ENCODE measurements at regions not wholly inside any gene's neighbourhood (a gene's known extent, or its start where the extent isn't known, plus 50 kb on each side); places are given as distances from the start of the nearest gene placed in this dataset.
"Not testable (repeated sequence)": the region's sequence is repeated elsewhere in the genome, so short reads cannot be mapped to it uniquely, and the experiment has no call there.

DNA sequence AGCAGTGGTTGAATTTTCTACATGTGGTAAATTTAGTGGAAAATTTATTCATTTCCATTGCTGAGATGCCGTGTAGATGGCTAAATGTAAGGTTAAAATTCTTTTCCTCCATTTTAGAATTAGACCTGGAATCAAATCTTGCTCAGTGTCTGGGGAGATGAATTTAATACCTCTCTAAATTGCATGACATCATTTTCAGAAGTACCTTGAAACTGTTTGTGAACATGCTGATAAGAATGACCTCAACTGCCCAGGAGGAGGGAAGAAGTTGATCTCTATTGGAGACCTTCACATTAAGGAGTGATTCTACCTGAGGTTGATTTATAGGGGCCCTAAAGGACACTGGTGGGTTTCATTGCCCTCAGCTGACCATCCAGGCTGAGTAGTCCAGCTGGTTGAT is 116.7 kb upstream of the EGFLAM start:
- ChIA-PET CTCF (no interaction called here), POLR2A (no interaction called here)
- DNase-seq (no peak), ATAC-seq (no peak)
- Mint-ChIP-seq H3K4me3 (no peak overlapping the region), H3K27ac (no peak overlapping the region), H3K27me3 (ENCODE audit: low read depth) (peaks cover 4% of the 10 kb centered on the region), H3K9me3 (ENCODE audit: insufficient read depth) (no peaks in the 10 kb centered on the region), H3K4me1 (ENCODE audit: low read depth) (no peaks in the 10 kb centered on the region), H3K36me3 (ENCODE audit: low read depth) (no peaks in the 10 kb centered on the region)

DNA sequence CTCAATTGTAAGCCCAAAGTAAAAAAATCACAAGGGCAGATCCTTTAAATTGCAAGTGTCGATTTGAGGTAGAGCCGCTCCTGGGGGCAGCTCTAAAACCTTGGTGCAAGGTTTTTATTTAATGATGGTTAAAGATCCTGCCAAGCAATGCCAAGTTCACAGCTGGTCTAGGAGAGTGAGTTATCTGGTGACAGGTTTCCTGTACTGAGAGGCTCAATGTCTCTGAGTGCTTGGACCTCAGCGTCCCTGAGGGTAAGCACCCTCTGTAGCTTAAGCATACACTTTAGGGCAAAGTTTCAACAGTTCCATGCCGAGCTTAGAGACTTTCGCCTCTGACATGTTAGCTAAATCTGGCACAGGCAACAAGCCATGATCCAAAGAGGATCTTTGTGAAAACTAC is 119.8 kb upstream of the EGFLAM start:
- no peak for DNase-seq
- no peaks in the 10 kb centered on the region for H3K9me3 Mint-ChIP-seq (ENCODE audit: insufficient read depth)
- H3K27ac Mint-ChIP-seq = no peak overlapping the region
- CTCF ChIA-PET = no interaction called here
- H3K4me3 Mint-ChIP-seq = no peak overlapping the region
- no peaks in the 10 kb centered on the region for H3K36me3 Mint-ChIP-seq (ENCODE audit: low read depth)
- peaks cover 4% of the 10 kb centered on the region for H3K27me3 Mint-ChIP-seq (ENCODE audit: low read depth)
- POLR2A ChIA-PET = no interaction called here
- H3K4me1 Mint-ChIP-seq (ENCODE audit: low read depth) = no peaks in the 10 kb centered on the region
- ATAC-seq = no peak

DNA sequence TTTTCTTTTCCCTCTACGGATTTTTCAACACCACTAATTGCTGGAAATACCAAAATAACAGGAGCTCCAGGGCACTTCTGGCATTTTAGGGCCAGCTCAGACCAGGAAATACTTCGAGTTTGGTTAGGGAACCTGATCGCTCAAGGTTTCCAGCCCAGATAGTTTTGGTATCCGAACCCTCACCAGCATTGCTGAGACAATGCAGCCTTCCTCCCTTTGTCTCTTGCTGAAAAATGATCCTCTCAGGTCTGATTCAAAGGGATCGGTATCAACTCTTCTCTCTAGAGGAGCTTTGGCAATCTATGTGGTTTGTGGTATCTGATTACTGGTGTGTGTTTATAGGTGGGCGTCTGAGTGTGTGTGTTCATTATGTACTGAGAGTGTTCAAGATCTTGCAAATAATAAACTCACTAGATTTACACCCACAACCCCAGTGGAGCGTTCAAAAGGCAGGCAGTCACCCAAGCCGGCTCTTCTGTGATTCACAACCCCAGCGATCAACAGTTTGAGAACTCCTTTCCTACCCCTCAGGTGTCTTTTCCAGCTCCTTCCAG is 122.8 kb upstream of the EGFLAM start:
- H3K27ac Mint-ChIP-seq = no peak overlapping the region
- ChIA-PET CTCF (no interaction called here), POLR2A (no interaction called here)
- ATAC-seq (no peak), DNase-seq (no peak)
- H3K4me3 Mint-ChIP-seq = no peak overlapping the region
- peaks cover 4% of the 10 kb centered on the region for H3K27me3 Mint-ChIP-seq (ENCODE audit: low read depth)
- H3K9me3 Mint-ChIP-seq (ENCODE audit: insufficient read depth) = no peaks in the 10 kb centered on the region
- H3K36me3 Mint-ChIP-seq (ENCODE audit: low read depth) = no peaks in the 10 kb centered on the region
- H3K4me1 Mint-ChIP-seq (ENCODE audit: low read depth) = no peaks in the 10 kb centered on the region

DNA sequence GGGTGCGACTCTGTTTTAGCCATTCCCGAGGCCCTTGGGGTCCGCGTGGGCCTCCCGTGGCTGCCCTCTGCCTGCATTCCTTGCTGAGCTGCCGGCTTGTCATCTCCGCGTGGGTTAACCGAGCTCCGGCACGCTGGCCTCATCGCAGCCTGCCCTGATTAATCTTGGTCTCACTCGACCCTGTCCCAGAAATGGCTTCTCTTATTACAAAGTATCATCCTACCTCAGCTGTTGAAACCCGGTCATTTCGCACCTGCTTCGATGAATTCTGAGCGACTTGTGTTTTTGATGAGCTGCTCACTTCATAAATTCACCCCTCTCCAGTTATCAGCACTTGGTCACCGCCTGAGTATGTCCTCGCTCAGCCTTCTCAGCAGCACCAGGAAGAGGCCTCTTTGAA is 123.5 kb upstream of the EGFLAM start:
- H3K4me3 Mint-ChIP-seq = no peak overlapping the region
- POLR2A ChIA-PET = no interaction called here
- CTCF ChIA-PET = no interaction called here
- DNase-seq (no peak), ATAC-seq (no peak)
- H3K27ac Mint-ChIP-seq = no peak overlapping the region
- peaks cover 2% of the 10 kb centered on the region for H3K27me3 Mint-ChIP-seq (ENCODE audit: low read depth)
- H3K4me1 Mint-ChIP-seq (ENCODE audit: low read depth) = no peaks in the 10 kb centered on the region
- no peaks in the 10 kb centered on the region for H3K36me3 Mint-ChIP-seq (ENCODE audit: low read depth)
- H3K9me3 Mint-ChIP-seq (ENCODE audit: insufficient read depth) = no peaks in the 10 kb centered on the region

GRCh38 chr5:38134294-38134693 is 124.1 kb upstream of the EGFLAM start:
- H3K27ac Mint-ChIP-seq; H3K27me3 Mint-ChIP-seq (ENCODE audit: low read depth); ATAC-seq; H3K4me1 Mint-ChIP-seq (ENCODE audit: low read depth); POLR2A ChIA-PET; DNase-seq; H3K36me3 Mint-ChIP-seq (ENCODE audit: low read depth); H3K4me3 Mint-ChIP-seq; H3K9me3 Mint-ChIP-seq (ENCODE audit: insufficient read depth): not testable (repeated sequence)
- CTCF ChIA-PET = interaction anchor here (1.0 kb wide), 1 partner anchor 9 kb away, joined by 3 read pairs; no protein-coding TSS in a partner anchor

DNA sequence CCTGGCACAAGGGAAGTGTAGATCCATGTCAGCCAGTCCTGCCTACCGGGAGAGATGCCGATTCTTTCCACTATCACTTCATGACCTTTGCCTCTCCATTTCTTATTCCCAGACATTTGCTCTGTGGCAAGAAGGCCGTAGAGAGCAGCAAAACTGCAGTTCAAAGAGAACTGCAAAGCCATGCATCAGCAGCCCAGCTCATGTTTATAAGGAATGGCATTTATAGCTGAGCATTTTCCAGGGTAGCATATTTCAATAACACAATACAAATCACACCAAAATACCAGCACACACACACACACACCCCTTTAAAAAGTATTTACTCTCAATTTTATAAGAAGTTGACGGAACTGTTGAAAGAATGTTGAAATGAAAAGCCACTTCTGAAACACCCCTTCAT is 126.7 kb upstream of the EGFLAM start:
- ChIA-PET CTCF (no interaction called here), POLR2A (no interaction called here)
- Mint-ChIP-seq H3K4me1 (ENCODE audit: low read depth) (no peaks in the 10 kb centered on the region), H3K4me3 (no peak overlapping the region), H3K27ac (no peak overlapping the region), H3K36me3 (ENCODE audit: low read depth) (no peaks in the 10 kb centered on the region), H3K9me3 (ENCODE audit: insufficient read depth) (no peaks in the 10 kb centered on the region), H3K27me3 (ENCODE audit: low read depth) (no peaks in the 10 kb centered on the region)
- no peak for DNase-seq
- no peak for ATAC-seq

GRCh38 chr5:38124321-38124720 is 134.0 kb upstream of the EGFLAM start:
- Mint-ChIP-seq H3K4me1 (ENCODE audit: low read depth) (peaks cover 4% of the 10 kb centered on the region), H3K27me3 (ENCODE audit: low read depth) (no peaks in the 10 kb centered on the region), H3K4me3 (no peak overlapping the region), H3K36me3 (ENCODE audit: low read depth) (no peaks in the 10 kb centered on the region), H3K27ac (no peak overlapping the region), H3K9me3 (ENCODE audit: insufficient read depth) (no peaks in the 10 kb centered on the region)
- POLR2A ChIA-PET = no interaction called here
- DNase-seq = no peak
- no peak for ATAC-seq
- CTCF ChIA-PET = no interaction called here

DNA sequence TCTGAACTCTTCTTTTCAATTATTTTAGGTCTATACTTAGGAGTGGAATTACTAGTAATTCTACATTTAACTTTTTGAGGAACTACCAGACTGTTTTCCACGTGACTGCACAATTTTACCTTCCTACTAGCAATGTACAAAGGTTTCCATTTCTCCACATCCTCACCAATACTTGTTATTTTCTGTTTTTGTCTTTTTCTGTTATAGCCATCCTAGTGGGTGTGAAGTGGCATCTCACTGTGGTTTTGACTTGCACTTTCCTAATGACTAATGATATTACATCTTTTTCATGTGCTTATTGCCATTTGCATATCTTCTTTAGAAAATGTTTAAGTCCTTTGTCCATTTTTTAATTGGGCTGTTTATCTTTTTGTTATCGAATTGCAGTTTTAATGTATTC is 136.9 kb upstream of the EGFLAM start:
- H3K36me3 Mint-ChIP-seq (ENCODE audit: low read depth) = no peaks in the 10 kb centered on the region

DNA sequence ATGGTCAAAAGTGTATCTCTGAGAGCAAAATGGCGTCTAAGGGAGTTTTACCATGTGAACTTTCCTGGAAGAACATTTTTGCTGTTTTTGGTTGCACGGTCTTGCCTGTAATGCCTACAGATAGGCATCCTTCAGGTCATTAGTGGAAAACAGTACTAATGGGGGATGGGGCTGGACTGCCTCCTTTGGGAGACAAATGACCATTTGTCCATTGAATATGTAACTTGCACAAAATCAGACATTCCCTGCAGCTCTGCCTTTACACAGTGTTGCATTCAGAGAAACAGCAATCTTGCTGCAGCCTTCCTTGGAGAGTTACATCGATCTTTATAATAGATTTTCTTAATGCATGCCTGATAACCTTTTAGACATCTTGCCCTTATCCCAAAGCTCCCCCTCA is 138.5 kb upstream of the EGFLAM start:
- H3K36me3 Mint-ChIP-seq (ENCODE audit: low read depth) = no peaks in the 10 kb centered on the region
- H3K4me3 Mint-ChIP-seq = no peak overlapping the region
- CTCF ChIA-PET = no interaction called here
- no peaks in the 10 kb centered on the region for H3K9me3 Mint-ChIP-seq (ENCODE audit: insufficient read depth)
- no peaks in the 10 kb centered on the region for H3K27me3 Mint-ChIP-seq (ENCODE audit: low read depth)
- DNase-seq = no peak
- H3K4me1 Mint-ChIP-seq (ENCODE audit: low read depth) = peaks cover 4% of the 10 kb centered on the region
- H3K27ac Mint-ChIP-seq = no peak overlapping the region
- POLR2A ChIA-PET = no interaction called here
- no peak for ATAC-seq

More for the DNA sequence above, 136.9 kb upstream of the EGFLAM start:
- Mint-ChIP-seq H3K27me3 (ENCODE audit: low read depth) (no peaks in the 10 kb centered on the region), H3K9me3 (ENCODE audit: insufficient read depth) (no peaks in the 10 kb centered on the region), H3K27ac (no peak overlapping the region), H3K4me1 (ENCODE audit: low read depth) (peaks cover 4% of the 10 kb centered on the region), H3K4me3 (no peak overlapping the region)
- POLR2A ChIA-PET = no interaction called here
- DNase-seq = no peak
- no peak for ATAC-seq
- CTCF ChIA-PET = no interaction called here

GRCh38 chr5:38117784-38118479 is 140.4 kb upstream of the EGFLAM start:
- POLR2A ChIA-PET = no interaction called here
- H3K27me3 Mint-ChIP-seq (ENCODE audit: low read depth) = no peaks in the 10 kb centered on the region
- DNase-seq (no peak), ATAC-seq (no peak)
- CTCF ChIA-PET = no interaction called here
- no peaks in the 10 kb centered on the region for H3K36me3 Mint-ChIP-seq (ENCODE audit: low read depth)
- peaks cover 4% of the 10 kb centered on the region for H3K4me1 Mint-ChIP-seq (ENCODE audit: low read depth)
- H3K27ac Mint-ChIP-seq = no peak overlapping the region
- no peak overlapping the region for H3K4me3 Mint-ChIP-seq
- H3K9me3 Mint-ChIP-seq (ENCODE audit: insufficient read depth) = no peaks in the 10 kb centered on the region

GRCh38 chr5:38115318-38115827 is 143.0 kb upstream of the EGFLAM start:
- Mint-ChIP-seq H3K9me3 (ENCODE audit: insufficient read depth) (no peaks in the 10 kb centered on the region), H3K27ac (no peak overlapping the region), H3K4me1 (ENCODE audit: low read depth) (no peaks in the 10 kb centered on the region), H3K36me3 (ENCODE audit: low read depth) (no peaks in the 10 kb centered on the region), H3K27me3 (ENCODE audit: low read depth) (no peaks in the 10 kb centered on the region), H3K4me3 (no peak overlapping the region)
- no peak for DNase-seq
- CTCF ChIA-PET = no interaction called here
- POLR2A ChIA-PET = no interaction called here
- ATAC-seq = no peak

DNA sequence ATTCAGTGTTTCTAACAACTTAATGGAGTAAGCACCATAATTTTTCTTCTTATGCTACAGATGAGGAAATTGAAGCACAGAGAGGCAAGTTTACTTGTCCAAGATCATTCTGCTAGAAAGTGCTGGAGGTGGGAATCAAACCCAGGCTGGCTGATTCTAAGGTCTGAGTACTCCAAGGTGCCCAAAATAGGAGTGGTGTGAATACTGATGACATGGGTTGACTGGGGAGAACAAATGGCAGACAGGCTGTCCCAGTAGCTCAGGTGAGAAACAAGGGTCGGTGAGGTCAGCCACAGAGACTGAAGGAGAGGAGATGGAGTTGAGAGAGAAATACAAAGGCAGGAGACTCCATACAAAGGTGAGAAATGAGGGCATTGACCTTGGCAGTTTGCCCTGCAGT is 144.5 kb upstream of the EGFLAM start:
- Mint-ChIP-seq H3K4me3 (no peak overlapping the region), H3K4me1 (ENCODE audit: low read depth) (no peaks in the 10 kb centered on the region), H3K36me3 (ENCODE audit: low read depth) (no peaks in the 10 kb centered on the region), H3K27ac (no peak overlapping the region), H3K9me3 (ENCODE audit: insufficient read depth) (no peaks in the 10 kb centered on the region), H3K27me3 (ENCODE audit: low read depth) (no peaks in the 10 kb centered on the region)
- ChIA-PET CTCF (no interaction called here), POLR2A (no interaction called here)
- ATAC-seq (no peak), DNase-seq (no peak)

- ATAC-seq (no peak), DNase-seq (no peak)
- Mint-ChIP-seq H3K4me1 (ENCODE audit: low read depth) (no peaks in the 10 kb centered on the region), H3K4me3 (no peak overlapping the region), H3K9me3 (ENCODE audit: insufficient read depth) (no peaks in the 10 kb centered on the region), H3K36me3 (ENCODE audit: low read depth) (no peaks in the 10 kb centered on the region), H3K27ac (no peak overlapping the region), H3K27me3 (ENCODE audit: low read depth) (no peaks in the 10 kb centered on the region)
- ChIA-PET CTCF (no interaction called here), POLR2A (no interaction called here)
Observed at GRCh38 chr5:38113456-38113855, 144.9 kb upstream of the EGFLAM start.

Measured in activated CD8-positive, alpha-beta T cell treated with anti-CD3 and anti-CD28 coated beads, Interleukin-2, amount 10 ng/mL, durations not matched to agents 7 days and 5 days (primary cell).